ENCODE measurements at regions not wholly inside any gene's neighbourhood (a gene's known extent, or its start where the extent isn't known, plus 50 kb on each side); places are given as distances from the start of the nearest gene placed in this dataset.

- H3K36me3 ChIP-seq (ENCODE audit: low read depth) = no peaks in the 10 kb centered on the region
- H3K4me1 ChIP-seq (ENCODE audit: low read depth) = no peaks in the 10 kb centered on the region
- DNase-seq (no peak), ATAC-seq (no peak)
- intact Hi-C loops (cut with DNase I, micrococcal nuclease) = no loop called here
- H3K9me3 ChIP-seq = no peaks in the 10 kb centered on the region
- H3K4me3 ChIP-seq = no peak overlapping the region
- no peak for TF ChIP-seq CTCF (IDR thresholded peaks at IDR 0.05)
Observed at GRCh38 chr5:6177926-6178325, 200.4 kb downstream of the MED10 start.

DNA sequence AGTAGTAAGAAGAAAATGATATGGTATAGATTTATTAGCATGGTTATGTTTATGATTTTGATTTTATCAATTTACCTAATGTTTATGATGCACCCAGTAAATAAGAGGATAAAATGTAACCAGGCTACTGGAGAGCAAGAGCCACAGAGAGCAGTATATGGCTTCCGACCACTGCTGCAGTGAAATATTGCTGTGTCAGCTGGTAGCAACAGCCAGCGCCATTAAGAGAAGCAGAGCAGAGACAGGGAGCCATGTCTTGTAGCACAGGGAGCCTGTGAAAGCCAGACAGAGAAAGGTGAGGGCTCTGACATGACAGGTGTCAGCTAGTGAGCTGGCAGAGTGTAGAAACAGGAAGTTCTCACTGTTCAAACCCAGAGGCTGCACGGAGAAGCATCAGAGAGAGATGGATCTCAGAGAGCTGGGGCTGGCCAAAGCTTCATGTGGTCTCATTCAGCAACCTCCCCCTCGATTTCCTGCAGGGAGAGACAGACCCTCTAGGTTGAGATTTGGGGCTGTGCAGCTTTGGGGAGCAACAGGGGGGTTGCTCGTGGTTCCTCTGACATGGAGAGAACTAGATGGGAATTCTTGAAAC is 202.1 kb downstream of the MED10 start:
- no peaks in the 10 kb centered on the region for H3K4me1 ChIP-seq (ENCODE audit: low read depth)
- H3K36me3 ChIP-seq (ENCODE audit: low read depth) = no peaks in the 10 kb centered on the region
- ATAC-seq = no peak
- H3K4me3 ChIP-seq = no peak overlapping the region
- H3K9me3 ChIP-seq = no peaks in the 10 kb centered on the region
- no peak for TF ChIP-seq CTCF (IDR thresholded peaks at IDR 0.05)
- intact Hi-C loops (cut with DNase I, micrococcal nuclease) = no loop called here
- DNase-seq = no peak

GRCh38 chr5:6175172-6175854 is 203.0 kb downstream of the MED10 start:
- no peaks in the 10 kb centered on the region for H3K9me3 ChIP-seq
- no peak for ATAC-seq

GRCh38 chr5:6169660-6170059 is 208.7 kb downstream of the MED10 start:
- DNase-seq (no peak), ATAC-seq (no peak)
- Histone ChIP-seq H3K4me3 (no peak overlapping the region), H3K36me3 (ENCODE audit: low read depth) (no peaks in the 10 kb centered on the region), H3K4me1 (ENCODE audit: low read depth) (no peaks in the 10 kb centered on the region), H3K9me3 (no peaks in the 10 kb centered on the region)
- no peak for TF ChIP-seq CTCF (IDR thresholded peaks at IDR 0.05)
- intact Hi-C loops (cut with DNase I, micrococcal nuclease) = no loop called here

More at GRCh38 chr5:6175172-6175854, 203.0 kb downstream of the MED10 start:
- TF ChIP-seq CTCF (IDR thresholded peaks at IDR 0.05) = no peak
- intact Hi-C loops (cut with DNase I, micrococcal nuclease) = no loop called here
- Histone ChIP-seq H3K4me3 (no peak overlapping the region), H3K36me3 (ENCODE audit: low read depth) (no peaks in the 10 kb centered on the region), H3K4me1 (ENCODE audit: low read depth) (no peaks in the 10 kb centered on the region)
- DNase-seq = no peak

DNA sequence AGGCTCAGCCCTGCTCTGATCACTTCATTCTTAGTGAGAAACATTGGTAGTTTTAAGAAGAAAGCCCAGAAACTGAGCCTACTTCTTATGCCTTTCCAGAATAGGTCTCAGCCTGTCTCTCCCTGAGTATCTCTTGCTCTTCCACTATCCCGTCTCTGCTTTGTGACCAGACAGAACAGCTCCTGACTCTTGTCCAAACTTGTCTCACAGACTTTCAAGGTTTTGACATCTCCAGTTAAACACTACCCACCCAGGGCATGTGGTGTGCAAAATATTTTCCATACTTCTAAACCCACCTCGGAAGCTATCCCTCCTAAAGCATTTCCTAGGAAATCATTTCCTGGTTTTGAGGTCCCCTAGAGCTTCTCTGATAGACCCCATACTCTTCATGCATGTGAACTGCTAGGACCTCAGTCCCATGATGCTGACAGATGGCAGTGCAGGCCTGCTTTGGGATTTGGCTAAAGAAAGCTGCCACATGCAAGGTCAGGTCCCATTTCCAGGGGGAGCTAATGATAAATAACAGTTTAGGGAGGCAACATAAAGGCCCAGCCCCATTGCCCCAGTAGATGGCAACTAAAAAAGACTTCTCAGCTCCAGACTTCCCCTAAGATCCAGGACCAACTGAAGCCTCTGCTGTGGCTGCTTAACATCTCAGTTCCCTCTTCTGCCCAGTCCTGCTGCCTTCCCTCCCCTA is 211.5 kb downstream of the MED10 start:
- no peak for DNase-seq
- H3K4me3 ChIP-seq = no peak overlapping the region
- ATAC-seq = no peak
- H3K4me1 ChIP-seq (ENCODE audit: low read depth) = no peaks in the 10 kb centered on the region
- no peaks in the 10 kb centered on the region for H3K9me3 ChIP-seq
- intact Hi-C loops (cut with DNase I, micrococcal nuclease) = no loop called here
- TF ChIP-seq CTCF (IDR thresholded peaks at IDR 0.05) = no peak
- no peaks in the 10 kb centered on the region for H3K36me3 ChIP-seq (ENCODE audit: low read depth)

All from mucosa of descending colon (tissue), 3 donors.